K562 (cell line): ENCODE measurements at regions not wholly inside any gene's neighbourhood (a gene's known extent, or its start where the extent isn't known, plus 50 kb on each side); places are given as distances from the start of the nearest gene placed in this dataset.

ENCODE experiments used
- ATAC-seq: fragments of 200-7000 bp; cut with Tn5 transposase; 3 replicates; pipeline ENCODE4 v1.9.1; 2020; ENCODE audit warnings: moderate library complexity
- BruUV-seq: library from RNA; stranded (reverse); fragments of 400-500 nt; replicated peaks from 2 replicates; lab custom pipeline; 2021; lab: Mats Ljungman, UMichigan
- CTCF ChIA-PET: fragments of 300-600 bp; formaldehyde crosslinking; extraction: SDS; loops from one replicate; lab custom pipeline; 2021; ENCODE audit warnings: low intra/inter-chr PET ratio; lab: Yijun Ruan, JAX
- POLR2A ChIA-PET: fragments of 300-600, 350-650 bp; sonication (Branson Sonifier 250); formaldehyde crosslinking; extraction: SDS; loops from one replicate; lab custom pipeline; 2021; ENCODE audit warnings: antibody characterized with exemption, inconsistent platforms; lab: Yijun Ruan, JAX
- DNase-seq, 4 experiments: peaks; one replicate each; pipeline versions ENCODE4 v3.0.0 to v3.0.0-alpha.2; 2011 to 2018; ENCODE audit warnings: low spot score in 3 of 4, mixed read lengths in 3 of 4; ENCODE audit errors: extremely low read depth in 1 of 4
- FAIRE-seq: peaks from 2 replicates; lab custom pipeline; 2011; peaks lifted over from hg19 to GRCh38; lab: Jason Lieb, UNC
- H2AFZ ChIP-seq: 2 replicates; pipeline ENCODE4 v1.6.0; 2011; ENCODE audit warnings: low read depth, low read length, control low read depth, inconsistent platforms
- H3K27ac ChIP-seq: fragments of 200-600 bp; 3 replicates; pipeline ENCODE4 v1.8.0; 2011; ENCODE audit warnings: low read depth, mild to moderate bottlenecking, control low read depth, inconsistent platforms, low read length, moderate library complexity, mixed read lengths; ENCODE audit errors: extremely low read depth
- H3K27me3 ChIP-seq, 2 experiments: fragments of 300-600 bp in 1 of 2; 2 replicates in 1 of 2; 3 replicates in 1 of 2; pipeline versions ENCODE4 v1.6.0 to v1.8.0; 2011; ENCODE audit warnings: inconsistent platforms in 2 of 2, low read length in 2 of 2, mild to moderate bottlenecking in 1 of 2, mixed read lengths in 1 of 2, moderate library complexity in 1 of 2; ENCODE audit not compliant: control insufficient read depth in 2 of 2, insufficient read depth in 2 of 2
- H3K36me3 ChIP-seq: fragments of 300-600 bp; 3 replicates; pipeline ENCODE4 v1.8.0; 2011; ENCODE audit warnings: mild to moderate bottlenecking, low read length, inconsistent platforms; ENCODE audit not compliant: control insufficient read depth, insufficient read depth
- H3K4me1 ChIP-seq, 2 experiments: fragments of 200-600 bp in 1 of 2; replicated peaks in 1 of 2; 2 replicates in 1 of 2; 3 replicates in 1 of 2; pipeline versions ENCODE4 v1.5.1 to v1.8.0; 2011; ENCODE audit warnings: inconsistent platforms in 2 of 2, low read length in 2 of 2, mild to moderate bottlenecking in 1 of 2, mixed read lengths in 1 of 2, moderate library complexity in 1 of 2; ENCODE audit not compliant: control insufficient read depth in 2 of 2, insufficient read depth in 2 of 2
- H3K4me2 ChIP-seq: 2 replicates; pipeline ENCODE4 v1.6.1; 2011; ENCODE audit warnings: low read length, control low read depth, inconsistent platforms, mixed read lengths; ENCODE audit not compliant: insufficient read depth
- H3K4me3 ChIP-seq: fragments of 200-600 bp; sonication (generic), shearing (Covaris generic); 2 replicates; pipeline ENCODE4 v1.5.1; 2016; ENCODE audit warnings: control low read depth, inconsistent platforms
- H3K79me2 ChIP-seq: fragments of 200-600 bp; 3 replicates; pipeline ENCODE4 v1.8.0; 2011; ENCODE audit warnings: low read length, inconsistent platforms; ENCODE audit not compliant: control insufficient read depth, insufficient read depth
- H3K9ac ChIP-seq, 2 experiments: 2 replicates each; pipeline versions ENCODE4 v1.6.0 to v1.6.1; 2011; ENCODE audit warnings: low read depth in 2 of 2, low read length in 2 of 2, control low read depth in 1 of 2, inconsistent platforms in 1 of 2, mild to moderate bottlenecking in 1 of 2, mixed read lengths in 1 of 2; ENCODE audit not compliant: insufficient read depth in 1 of 2
- H3K9me1 ChIP-seq: one replicate; pipeline ENCODE4 v1.6.0; 2011; ENCODE audit warnings: inconsistent platforms, mild to moderate bottlenecking, low read length, moderate library complexity; ENCODE audit not compliant: control insufficient read depth, insufficient read depth
- H3K9me3 ChIP-seq: replicated peaks from 2 replicates; pipeline ENCODE4 v1.5.1; 2011; ENCODE audit warnings: low read depth, low read length, inconsistent platforms; ENCODE audit not compliant: control insufficient read depth, insufficient read depth
- H4K20me1 ChIP-seq: replicated peaks from 2 replicates; pipeline ENCODE4 v1.6.1; 2011; ENCODE audit warnings: low read length, inconsistent platforms, mixed read lengths; ENCODE audit not compliant: control insufficient read depth, insufficient read depth
- KAT2B ChIP-seq: IDR thresholded peaks from one replicate; pipeline ENCODE4 v1.6.1; 2012; ENCODE audit warnings: low read depth, mild to moderate bottlenecking, control low read depth, inconsistent platforms, low read length, moderate library complexity
- KDM1A ChIP-seq, 2 experiments: fragments of 450-650 bp; IDR thresholded peaks; 2 replicates each; pipeline ENCODE4 v1.6.1; 2016; ENCODE audit warnings: mild to moderate bottlenecking in 2 of 2
- KHSRP ChIP-seq: fragments of 450-650 bp; IDR thresholded peaks from 2 replicates; pipeline ENCODE4 v1.6.1; 2017
- PPARD ChIP-seq: fragments of 250-450 bp; sonication (Bioruptor Pico); IDR thresholded peaks from 2 replicates; pipeline ENCODE4 v1.8.0; 2022; ENCODE audit warnings: inconsistent platforms, mild to moderate bottlenecking, moderate library complexity
- SMAD2 ChIP-seq: fragments of 150-350 bp; IDR thresholded peaks from 2 replicates; pipeline ENCODE4 v1.6.1; 2014; ENCODE audit warnings: low read depth, mild to moderate bottlenecking, low read length
- THRA ChIP-seq: fragments of 450-650 bp; IDR thresholded peaks from 2 replicates; pipeline ENCODE4 v1.6.1; 2017; ENCODE audit warnings: mild to moderate bottlenecking, moderate library complexity
- ZNF24 ChIP-seq: fragments of 450-650 bp; IDR thresholded peaks from 2 replicates; pipeline ENCODE4 v1.6.1; 2016
- ZNF253 ChIP-seq: fragments of 250-450 bp; sonication (Bioruptor Pico); conservative IDR thresholded peaks from 2 replicates; pipeline ENCODE4 v1.6.1; 2021; ENCODE audit warnings: mild to moderate bottlenecking
- ZNF785 ChIP-seq: fragments of 250-450 bp; sonication (Bioruptor Pico); IDR thresholded peaks from 2 replicates; pipeline ENCODE4 v1.4.0; 2020; ENCODE audit warnings: mild to moderate bottlenecking
- WGBS: fragments of 100-300 bp; shearing (Covaris generic); methylation state at CpG from one replicate; pipeline ENCODE4 v1.1.6; 2016; ENCODE audit warnings: low coverage, mixed read lengths; ENCODE audit not compliant: insufficient coverage; ENCODE audit errors: missing lambda C conversion rate; 5-methylcytosine and 5-hydroxymethylcytosine counted together
- in situ Hi-C: fragments of 300-500 bp; cut with MboI; formaldehyde crosslinking; loops from 4 replicates; pipeline ENCODE4 v1.15.0; 2018; ENCODE audit warnings: inconsistent platforms, mixed read lengths
- intact Hi-C: fragments of 100-400 bp; cut with micrococcal nuclease; formaldehyde crosslinking; loops from 2 replicates; pipeline ENCODE4 v1.14.2; 2022

- Histone ChIP-seq H3K79me2 (no peaks in the 10 kb centered on the region), H2AFZ (no peak overlapping the region), H3K4me2 (no peak overlapping the region), H3K9ac (no peak overlapping the region), H3K9me3 (no peaks in the 10 kb centered on the region), H3K9me1 (no peaks in the 10 kb centered on the region), H3K27me3 (no peaks in the 10 kb centered on the region; a peak in 1 of 5 replicates), H3K4me1 (no peaks in the 10 kb centered on the region), H3K27ac (no peak overlapping the region), H3K4me3 (no peak overlapping the region), H3K36me3 (no peaks in the 10 kb centered on the region), H4K20me1 (no peaks in the 10 kb centered on the region)
- in situ Hi-C loops (no loop called here), intact Hi-C loops (no loop called here)
- no TSS peak for BruUV-seq
- DNase-seq = no peak
- 7% methylated on average over 2 of the region's 2 CpGs for WGBS
- FAIRE-seq = no peak
- CTCF ChIA-PET = no interaction called here
- no peak for ATAC-seq
- POLR2A ChIA-PET = no interaction called here
- TF ChIP-seq THRA (no peak), ZNF253 (CRISPR knock-in tag) (no peak), KAT2B (no peak), KDM1A (IDR thresholded peaks at IDR 0.05) (no peak), KHSRP (no peak), ZNF785 (no peak), ZNF24 (no peak), PPARD (CRISPR knock-in tag) (no peak), SMAD2 (no peak)
Measured at GRCh38 chr5:67677422-67677970, 480.9 kb upstream of the CD180 start.
